EH (cell line): ENCODE measurements at regions not wholly inside any gene's neighbourhood (a gene's known extent, or its start where the extent isn't known, plus 50 kb on each side); places are given as distances from the start of the nearest gene placed in this dataset.
A peak's percentile ranks its signal among the peaks of the same experiment; 100 is the strongest.

Source experiments
- DNase-seq: peaks from one replicate; pipeline ENCODE4 v3.0.0-alpha.2; 2015; ENCODE audit warnings: low read depth

- peak; percentile 31 for DNase-seq
These were observed 63.5 kb upstream of the ASCC3 start for GRCh38 chr6:100944644-100945043.

GRCh38 chr6:100946021-100946540 lies 65.0 kb upstream of the ASCC3 start:
- no peak for DNase-seq

GRCh38 chr6:100946711-100947110 lies 65.6 kb upstream of the ASCC3 start:
- no peak for DNase-seq

GRCh38 chr6:100948381-100949133 lies 67.4 kb upstream of the ASCC3 start:
- DNase-seq: peak; percentile 75

- no peak for DNase-seq
These were observed 70.9 kb upstream of the ASCC3 start for GRCh38 chr6:100952006-100952405.

GRCh38 chr6:100959280-100959679 lies 78.2 kb upstream of the ASCC3 start:
- no peak for DNase-seq

GRCh38 chr6:100962466-100962865 lies 81.3 kb upstream of the ASCC3 start:
- DNase-seq: peak; percentile 3

- no peak for DNase-seq
These were observed 83.9 kb upstream of the ASCC3 start for GRCh38 chr6:100965067-100965466.

GRCh38 chr6:100968949-100969348 lies 87.8 kb upstream of the ASCC3 start:
- no peak for DNase-seq

- no peak for DNase-seq
These were observed 98.1 kb upstream of the ASCC3 start for GRCh38 chr6:100979267-100979666.

- DNase-seq: no peak
These were observed 99.8 kb upstream of the ASCC3 start for GRCh38 chr6:100980949-100981348.

- DNase-seq: no peak
These were observed 105.8 kb upstream of the ASCC3 start for GRCh38 chr6:100986921-100987320.

- no peak for DNase-seq
These were observed 106.4 kb upstream of the ASCC3 start for GRCh38 chr6:100987556-100987955.

- DNase-seq: no peak
These were observed 107.4 kb upstream of the ASCC3 start for GRCh38 chr6:100988391-100988984.

GRCh38 chr6:100990070-100990469 lies 108.9 kb upstream of the ASCC3 start:
- DNase-seq: no peak

GRCh38 chr6:100996409-100996808 lies 115.3 kb upstream of the ASCC3 start:
- DNase-seq: no peak

- peak; percentile 42 for DNase-seq
These were observed 117.0 kb upstream of the ASCC3 start for GRCh38 chr6:100998111-100998510.

- no peak for DNase-seq
These were observed 118.0 kb upstream of the ASCC3 start for GRCh38 chr6:100999034-100999597.

- DNase-seq: no peak
These were observed 119.2 kb upstream of the ASCC3 start for GRCh38 chr6:101000341-101000740.

GRCh38 chr6:101001012-101001411 lies 119.9 kb upstream of the ASCC3 start:
- DNase-seq: no peak

- DNase-seq: no peak
These were observed 120.5 kb upstream of the ASCC3 start for GRCh38 chr6:101001607-101002006.

GRCh38 chr6:101003075-101003474 lies 121.9 kb upstream of the ASCC3 start:
- no peak for DNase-seq

- peak; percentile 12 for DNase-seq
These were observed 130.1 kb upstream of the ASCC3 start for GRCh38 chr6:101011186-101011585.
